Ishikawa (cell line): ENCODE measurements at regions not wholly inside any gene's neighbourhood (a gene's known extent, or its start where the extent isn't known, plus 50 kb on each side); places are given as distances from the start of the nearest gene placed in this dataset.

ENCODE experiments used
- CEBPB ChIP-seq: IDR thresholded peaks from 2 replicates; pipeline ENCODE4 v1.6.1; 2012
- CREB1 ChIP-seq: IDR thresholded peaks from 2 replicates; pipeline ENCODE4 v1.6.1; 2012; ENCODE audit warnings: low read depth
- EGR1 ChIP-seq: IDR thresholded peaks from 2 replicates; pipeline ENCODE4 v1.6.1; 2012
- EP300 ChIP-seq: IDR thresholded peaks from 2 replicates; pipeline ENCODE4 v1.6.1; 2012; ENCODE audit warnings: borderline replicate concordance
- NFIC ChIP-seq: IDR thresholded peaks from 2 replicates; pipeline ENCODE4 v1.6.1; 2012
- RAD21 ChIP-seq: IDR thresholded peaks from 2 replicates; pipeline ENCODE4 v1.6.1; 2012; ENCODE audit warnings: low read depth
- REST ChIP-seq: IDR thresholded peaks from 2 replicates; pipeline ENCODE4 v1.6.1; 2012; ENCODE audit warnings: low read depth, mild to moderate bottlenecking
- TAF1 ChIP-seq: IDR thresholded peaks from 2 replicates; pipeline ENCODE4 v1.6.1; 2012; ENCODE audit warnings: low read depth, mild to moderate bottlenecking
- TCF12 ChIP-seq: IDR thresholded peaks from 2 replicates; pipeline ENCODE4 v1.6.1; 2012; ENCODE audit warnings: low read depth
- TEAD4 ChIP-seq: IDR thresholded peaks from 2 replicates; pipeline ENCODE4 v1.6.1; 2012
- YY1 ChIP-seq: IDR thresholded peaks from 2 replicates; pipeline ENCODE4 v1.6.1; 2012; ENCODE audit warnings: low read depth
- TF ChIP-seq, protein P1 (sequence below): IDR thresholded peaks from 2 replicates; pipeline ENCODE4 v1.6.1; 2012
- TF ChIP-seq, protein P2 (sequence below): IDR thresholded peaks from 2 replicates; pipeline ENCODE4 v1.6.1; 2012

GRCh38 chr10:121356183-121356582 is 242.1 kb downstream of the FGFR2 start:
- TF ChIP-seq CREB1 (no peak), EGR1 (no peak; the same call in 1 of the 2 replicates), CEBPB (no peak), TAF1 (no peak), REST (no peak), TCF12 (peak; percentile 50; the same call in 1 of the 2 replicates), EP300 (peak; percentile 66; the same call in 1 of the 2 replicates), YY1 (no peak), RAD21 (peak; percentile 6; the same call in 1 of the 2 replicates), TEAD4 (peak; percentile 45; the same call in 1 of the 2 replicates), NFIC (no peak)
- TF ChIP-seq, protein P1, sequence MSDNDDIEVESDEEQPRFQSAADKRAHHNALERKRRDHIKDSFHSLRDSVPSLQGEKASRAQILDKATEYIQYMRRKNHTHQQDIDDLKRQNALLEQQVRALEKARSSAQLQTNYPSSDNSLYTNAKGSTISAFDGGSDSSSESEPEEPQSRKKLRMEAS, result peak; percentile 27; the same call in 1 of the 2 replicates
- TF ChIP-seq, protein P2, sequence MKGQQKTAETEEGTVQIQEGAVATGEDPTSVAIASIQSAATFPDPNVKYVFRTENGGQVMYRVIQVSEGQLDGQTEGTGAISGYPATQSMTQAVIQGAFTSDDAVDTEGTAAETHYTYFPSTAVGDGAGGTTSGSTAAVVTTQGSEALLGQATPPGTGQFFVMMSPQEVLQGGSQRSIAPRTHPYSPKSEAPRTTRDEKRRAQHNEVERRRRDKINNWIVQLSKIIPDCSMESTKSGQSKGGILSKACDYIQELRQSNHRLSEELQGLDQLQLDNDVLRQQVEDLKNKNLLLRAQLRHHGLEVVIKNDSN, result no peak
